Type B pancreatic cell (in vitro differentiated cells): ENCODE measurements at regions not wholly inside any gene's neighbourhood (a gene's known extent, or its start where the extent isn't known, plus 50 kb on each side); places are given as distances from the start of the nearest gene placed in this dataset.

ENCODE experiments used
- DNase-seq: peaks from one replicate; pipeline ENCODE4 v3.0.0; 2021; ENCODE audit warnings: mixed read lengths; ENCODE audit not compliant: unreplicated experiment; ENCODE audit errors: extremely low spot score
- H3K27ac Mint-ChIP-seq: 2 replicates; pipeline ENCODE4 v1.8.0; 2021; ENCODE audit warnings: mild to moderate bottlenecking, mixed read lengths
- H3K27me3 Mint-ChIP-seq: 2 replicates; pipeline ENCODE4 v1.8.0; 2021; ENCODE audit warnings: mixed read lengths
- H3K36me3 Mint-ChIP-seq: 2 replicates; pipeline ENCODE4 v1.8.0; 2021; ENCODE audit warnings: mixed read lengths
- H3K4me1 Mint-ChIP-seq: one replicate; pipeline ENCODE4 v1.8.0; 2021; ENCODE audit warnings: mixed read lengths; ENCODE audit not compliant: unreplicated experiment
- H3K4me3 Mint-ChIP-seq: 2 replicates; pipeline ENCODE4 v1.8.0; 2021; ENCODE audit warnings: mild to moderate bottlenecking, mixed read lengths
- H3K9me3 Mint-ChIP-seq: 2 replicates; pipeline ENCODE4 v1.8.0; 2021; ENCODE audit warnings: mixed read lengths
- CTCF ChIP-seq: fragments of 200-600 bp; sonication (generic); conservative IDR thresholded peaks from 2 replicates; pipeline ENCODE4 v1.5.0; 2021; ENCODE audit warnings: antibody characterized with exemption, mild to moderate bottlenecking

- Mint-ChIP-seq H3K4me3 (no peak overlapping the region), H3K4me1 (peaks cover 31% of the 10 kb centered on the region), H3K27ac (no peak overlapping the region), H3K36me3 (no peaks in the 10 kb centered on the region), H3K9me3 (peaks cover 5% of the 10 kb centered on the region), H3K27me3 (peaks cover 20% of the 10 kb centered on the region)
- no peak for TF ChIP-seq CTCF
- no peak for DNase-seq
Observed at GRCh38 chr9:88681434-88681833, 146.5 kb downstream of the NXNL2 start.

DNA sequence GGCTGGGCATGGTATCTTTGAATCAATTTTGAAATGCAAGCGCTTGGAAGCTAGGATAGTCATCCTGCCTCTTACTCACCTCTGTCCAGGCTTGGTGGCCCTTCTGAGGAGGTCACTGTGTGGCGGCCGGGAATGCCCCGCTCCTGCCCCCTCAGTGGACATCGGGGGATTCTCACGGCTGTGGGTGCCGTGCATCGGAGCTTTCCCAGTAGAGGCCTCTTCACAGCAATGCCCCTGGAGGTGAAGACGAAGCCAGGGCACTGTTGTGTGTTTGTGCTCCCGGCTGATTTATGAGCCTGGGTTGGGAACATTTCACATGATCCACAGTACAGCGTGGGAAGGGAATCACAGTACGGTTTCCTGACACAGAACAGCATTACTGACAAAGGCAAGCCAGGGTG, 147.5 kb downstream of the NXNL2 start:
- Mint-ChIP-seq H3K27me3 (peaks cover 17% of the 10 kb centered on the region), H3K4me3 (no peak overlapping the region), H3K4me1 (peaks cover 31% of the 10 kb centered on the region), H3K27ac (no peak overlapping the region), H3K9me3 (no peaks in the 10 kb centered on the region), H3K36me3 (no peaks in the 10 kb centered on the region)
- no peak for DNase-seq
- TF ChIP-seq CTCF, result no peak

DNA sequence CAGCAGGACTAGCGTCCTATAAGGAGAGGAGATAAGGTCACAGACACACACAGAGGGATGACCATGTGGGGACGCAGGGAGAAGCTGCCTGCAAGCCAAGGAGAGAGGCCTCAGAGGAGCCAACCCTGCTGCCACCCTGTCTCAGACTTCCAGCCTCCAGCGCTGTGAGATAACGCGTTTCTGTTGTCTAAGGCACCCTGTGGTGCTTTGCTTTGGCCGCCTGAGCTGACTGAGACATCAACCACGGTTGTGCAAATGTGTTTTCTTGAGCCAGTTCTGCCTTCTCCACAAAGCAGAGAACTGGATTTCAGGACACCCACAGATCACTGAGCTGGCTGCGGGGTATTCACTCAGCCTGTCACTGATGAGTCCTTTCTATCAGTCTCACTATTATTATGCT, 149.1 kb downstream of the NXNL2 start:
- H3K27me3 Mint-ChIP-seq, result peaks cover 11% of the 10 kb centered on the region
- no peak overlapping the region for H3K4me3 Mint-ChIP-seq
- H3K4me1 Mint-ChIP-seq, result peaks cover 20% of the 10 kb centered on the region
- DNase-seq, result no peak
- no peaks in the 10 kb centered on the region for H3K9me3 Mint-ChIP-seq
- no peak overlapping the region for H3K27ac Mint-ChIP-seq
- no peak for TF ChIP-seq CTCF
- no peaks in the 10 kb centered on the region for H3K36me3 Mint-ChIP-seq

GRCh38 chr9:88684845-88685244, 149.9 kb downstream of the NXNL2 start:
- no peak for DNase-seq
- H3K4me3 Mint-ChIP-seq, result no peak overlapping the region
- H3K27me3 Mint-ChIP-seq, result peaks cover 7% of the 10 kb centered on the region
- H3K36me3 Mint-ChIP-seq, result no peaks in the 10 kb centered on the region
- H3K9me3 Mint-ChIP-seq, result no peaks in the 10 kb centered on the region
- peaks cover 15% of the 10 kb centered on the region for H3K4me1 Mint-ChIP-seq
- no peak for TF ChIP-seq CTCF
- no peak overlapping the region for H3K27ac Mint-ChIP-seq

DNA sequence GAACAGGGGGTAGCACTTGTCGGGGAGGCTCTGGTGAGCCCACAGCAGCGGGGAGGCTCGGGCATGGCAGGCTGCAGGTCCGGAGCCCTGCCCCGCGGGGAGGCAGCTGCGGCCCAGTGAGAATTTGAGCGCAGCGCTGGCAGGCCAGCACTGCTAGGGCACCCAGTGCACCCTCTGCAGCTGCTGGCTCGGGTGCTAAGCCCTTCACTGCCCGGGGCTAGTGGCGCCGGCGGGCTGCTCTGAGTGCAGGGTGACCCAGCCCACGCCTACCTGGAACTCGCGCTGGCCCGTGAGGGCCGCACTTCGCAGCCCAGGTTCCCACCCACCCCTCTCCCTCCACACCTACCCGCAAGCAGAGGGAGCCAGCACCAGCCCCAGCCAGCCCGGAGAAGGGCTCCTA, 151.0 kb downstream of the NXNL2 start:
- Mint-ChIP-seq H3K36me3 (no peaks in the 10 kb centered on the region), H3K27ac (no peak overlapping the region), H3K4me3 (no peak overlapping the region), H3K27me3 (peaks cover 4% of the 10 kb centered on the region), H3K4me1 (peaks cover 9% of the 10 kb centered on the region), H3K9me3 (peaks cover 4% of the 10 kb centered on the region)
- DNase-seq, result no peak
- TF ChIP-seq CTCF, result no peak
